Fibroblast of the aortic adventitia (primary cell): ENCODE measurements at regions not wholly inside any gene's neighbourhood (a gene's known extent, or its start where the extent isn't known, plus 50 kb on each side); places are given as distances from the start of the nearest gene placed in this dataset.

ENCODE experiments used
- DNase-seq: peaks from one replicate; pipeline ENCODE4 v3.0.0-alpha.2; 2010; ENCODE audit warnings: low read depth
- H3K4me3 ChIP-seq: 2 replicates; pipeline ENCODE4 v1.5.1; 2011; ENCODE audit warnings: low read depth, mild to moderate bottlenecking, control low read depth, low read length, moderate library complexity
- CTCF ChIP-seq: IDR thresholded peaks from 2 replicates; pipeline ENCODE4 v1.5.1; 2011; ENCODE audit warnings: mild to moderate bottlenecking, low read length, control low read depth, inconsistent platforms; ENCODE audit not compliant: insufficient read depth

- no peak for TF ChIP-seq CTCF
- DNase-seq: no peak
These were observed 61.6 kb upstream of the DYRK2 start for GRCh38 chr12:67586951-67587350.

GRCh38 chr12:67589078-67589477 is 59.5 kb upstream of the DYRK2 start:
- H3K4me3 ChIP-seq: no peak overlapping the region
- TF ChIP-seq CTCF: no peak
- peak; percentile 51 for DNase-seq

More at GRCh38 chr12:67586951-67587350, 61.6 kb upstream of the DYRK2 start:
- H3K4me3 ChIP-seq: no peak overlapping the region

- no peak overlapping the region for H3K4me3 ChIP-seq
- no peak for DNase-seq
- no peak for TF ChIP-seq CTCF
These were observed 58.3 kb upstream of the DYRK2 start for GRCh38 chr12:67590149-67590790.

GRCh38 chr12:67592228-67593011 is 56.1 kb upstream of the DYRK2 start:
- H3K4me3 ChIP-seq: no peak overlapping the region
- peak; percentile 58 for DNase-seq
- TF ChIP-seq CTCF: no peak

- H3K4me3 ChIP-seq: no peak overlapping the region
- no peak for TF ChIP-seq CTCF
- peak; percentile 11 for DNase-seq
These were observed 55.5 kb upstream of the DYRK2 start for GRCh38 chr12:67593041-67593440.

GRCh38 chr12:67593461-67594330 is 54.8 kb upstream of the DYRK2 start:
- H3K4me3 ChIP-seq: no peak overlapping the region
- no peak for DNase-seq
- no peak for TF ChIP-seq CTCF
